Activated naive CD8-positive, alpha-beta T cell treated with anti-CD3 and anti-CD28 coated beads, Interleukin-2, amount 50 U/mL, for 24 hours (primary cell): ENCODE measurements at regions not wholly inside any gene's neighbourhood (a gene's known extent, or its start where the extent isn't known, plus 50 kb on each side); places are given as distances from the start of the nearest gene placed in this dataset.
"Not testable (repeated sequence)": the region's sequence is repeated elsewhere in the genome, so short reads cannot be mapped to it uniquely, and the experiment has no call there.

ENCODE experiments used
- ATAC-seq: fragments of 150-1000 bp; cut with Tn5 transposase; one replicate; pipeline ENCODE4 v1.10.0; 2021
- DNase-seq: peaks from one replicate; pipeline ENCODE4 v3.0.0; 2021
- H3K27ac Mint-ChIP-seq: one replicate; pipeline ENCODE4 v1.8.0; 2021; ENCODE audit warnings: mild to moderate bottlenecking, mixed read lengths
- H3K27me3 Mint-ChIP-seq: one replicate; pipeline ENCODE4 v1.8.0; 2021; ENCODE audit warnings: mixed read lengths
- H3K36me3 Mint-ChIP-seq: one replicate; pipeline ENCODE4 v1.8.0; 2021; ENCODE audit warnings: low read depth, mixed read lengths
- H3K4me1 Mint-ChIP-seq: one replicate; pipeline ENCODE4 v1.8.0; 2021; ENCODE audit warnings: mixed read lengths
- H3K4me3 Mint-ChIP-seq: one replicate; pipeline ENCODE4 v1.8.0; 2021; ENCODE audit warnings: mild to moderate bottlenecking, moderate library complexity, mixed read lengths
- H3K9me3 Mint-ChIP-seq: one replicate; pipeline ENCODE4 v1.8.0; 2021; ENCODE audit warnings: mixed read lengths

GRCh38 chrX:22800806-22801205, 199.0 kb upstream of the DDX53 start:
- Mint-ChIP-seq H3K9me3 (no peaks in the 10 kb centered on the region), H3K4me1 (no peaks in the 10 kb centered on the region), H3K27me3 (no peaks in the 10 kb centered on the region), H3K36me3 (no peaks in the 10 kb centered on the region), H3K4me3 (no peak overlapping the region), H3K27ac (no peak overlapping the region)
- ATAC-seq (no peak), DNase-seq (no peak)

DNA sequence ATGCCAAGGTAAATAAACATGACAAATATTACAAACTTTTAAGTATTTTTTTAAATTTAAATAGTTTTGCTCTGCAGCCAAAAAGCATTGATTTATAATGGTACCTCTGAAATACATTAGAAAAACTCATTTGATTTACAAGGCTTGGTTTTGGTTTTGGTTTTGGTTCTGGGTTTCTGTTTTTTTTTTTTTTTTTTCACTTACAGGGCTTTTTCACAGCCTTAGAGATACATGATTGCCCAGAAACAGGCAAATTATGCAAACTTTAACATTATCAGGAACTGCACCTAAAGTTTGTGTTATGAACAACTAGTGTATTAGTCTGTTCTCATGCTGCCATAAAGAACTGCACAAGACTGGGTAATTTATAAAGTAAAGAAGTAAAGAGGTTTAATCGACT, 196.4 kb upstream of the DDX53 start:
- DNase-seq (no peak), ATAC-seq (no peak)
- H3K4me1 Mint-ChIP-seq: no peaks in the 10 kb centered on the region
- no peaks in the 10 kb centered on the region for H3K9me3 Mint-ChIP-seq
- H3K27me3 Mint-ChIP-seq: no peaks in the 10 kb centered on the region
- no peaks in the 10 kb centered on the region for H3K36me3 Mint-ChIP-seq
- H3K27ac Mint-ChIP-seq: no peak overlapping the region
- H3K4me3 Mint-ChIP-seq: no peak overlapping the region

GRCh38 chrX:22810876-22811275, 188.9 kb upstream of the DDX53 start:
- Mint-ChIP-seq H3K36me3 (no peaks in the 10 kb centered on the region), H3K4me3 (no peak overlapping the region), H3K27ac (no peak overlapping the region), H3K9me3 (no peaks in the 10 kb centered on the region), H3K4me1 (no peaks in the 10 kb centered on the region), H3K27me3 (no peaks in the 10 kb centered on the region)
- DNase-seq (no peak), ATAC-seq (no peak)

DNA sequence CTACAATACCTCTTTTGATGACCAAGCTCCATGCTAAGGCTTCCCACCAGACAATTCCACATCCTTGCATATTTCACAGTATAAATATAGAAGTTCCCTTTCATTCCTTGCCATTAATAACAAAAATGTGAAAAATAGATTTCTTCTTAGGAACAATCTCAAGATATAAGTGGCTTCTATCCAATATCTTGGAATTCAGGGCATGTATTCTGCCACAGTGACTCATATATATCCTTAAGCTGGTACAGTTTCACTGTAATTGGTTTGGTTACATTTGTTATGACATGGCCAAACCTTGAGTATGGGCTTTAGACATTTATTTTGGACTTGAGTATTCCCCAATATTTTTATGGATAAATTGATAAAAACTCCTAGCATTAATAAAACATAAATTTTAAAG, 181.7 kb upstream of the DDX53 start:
- Mint-ChIP-seq H3K27ac (no peak overlapping the region), H3K27me3 (no peaks in the 10 kb centered on the region), H3K4me1 (no peaks in the 10 kb centered on the region), H3K9me3 (no peaks in the 10 kb centered on the region), H3K36me3 (no peaks in the 10 kb centered on the region), H3K4me3 (no peak overlapping the region)
- DNase-seq: no peak
- ATAC-seq: no peak

GRCh38 chrX:22855693-22856092, 144.1 kb upstream of the DDX53 start:
- peaks cover 8% of the 10 kb centered on the region for H3K9me3 Mint-ChIP-seq
- no peak for ATAC-seq
- no peak overlapping the region for H3K27ac Mint-ChIP-seq
- H3K4me1 Mint-ChIP-seq: no peaks in the 10 kb centered on the region
- no peak for DNase-seq
- H3K36me3 Mint-ChIP-seq: no peaks in the 10 kb centered on the region
- no peak overlapping the region for H3K4me3 Mint-ChIP-seq
- no peaks in the 10 kb centered on the region for H3K27me3 Mint-ChIP-seq

DNA sequence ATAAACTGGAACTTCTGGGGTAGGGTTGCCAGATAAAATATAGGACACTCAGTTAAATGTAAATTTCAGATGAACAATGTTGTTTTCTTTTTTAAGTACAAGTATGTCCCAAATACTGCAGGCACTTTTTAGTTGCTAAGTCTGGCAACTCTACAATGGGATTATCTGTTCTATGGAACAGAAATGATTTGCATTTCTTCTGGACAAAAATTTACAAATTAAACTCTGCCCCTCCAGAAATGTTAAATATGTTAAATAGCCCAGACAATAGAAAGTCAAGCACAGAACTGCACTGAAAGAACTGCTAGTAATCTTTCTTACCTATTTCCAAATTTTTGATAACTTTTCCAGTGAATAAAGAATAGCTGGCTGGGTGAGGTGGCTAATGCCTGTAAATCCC, 140.1 kb upstream of the DDX53 start:
- Mint-ChIP-seq H3K9me3 (no peaks in the 10 kb centered on the region), H3K4me3 (no peak overlapping the region), H3K27me3 (no peaks in the 10 kb centered on the region), H3K27ac (no peak overlapping the region), H3K36me3 (no peaks in the 10 kb centered on the region), H3K4me1 (no peaks in the 10 kb centered on the region)
- ATAC-seq (no peak), DNase-seq (no peak)

- ATAC-seq: not testable (repeated sequence)
These were observed 133.0 kb upstream of the DDX53 start for GRCh38 chrX:22866801-22867200.

GRCh38 chrX:22882543-22882942, 117.2 kb upstream of the DDX53 start:
- Mint-ChIP-seq H3K4me3 (no peak overlapping the region), H3K36me3 (no peaks in the 10 kb centered on the region), H3K27me3 (no peaks in the 10 kb centered on the region), H3K9me3 (no peaks in the 10 kb centered on the region), H3K27ac (no peak overlapping the region), H3K4me1 (no peaks in the 10 kb centered on the region)
- ATAC-seq (no peak), DNase-seq (no peak)

More at GRCh38 chrX:22866801-22867200, 133.0 kb upstream of the DDX53 start:
- H3K9me3 Mint-ChIP-seq, H3K4me3 Mint-ChIP-seq, H3K4me1 Mint-ChIP-seq, DNase-seq, H3K27ac Mint-ChIP-seq, H3K36me3 Mint-ChIP-seq, H3K27me3 Mint-ChIP-seq: not testable (repeated sequence)

DNA sequence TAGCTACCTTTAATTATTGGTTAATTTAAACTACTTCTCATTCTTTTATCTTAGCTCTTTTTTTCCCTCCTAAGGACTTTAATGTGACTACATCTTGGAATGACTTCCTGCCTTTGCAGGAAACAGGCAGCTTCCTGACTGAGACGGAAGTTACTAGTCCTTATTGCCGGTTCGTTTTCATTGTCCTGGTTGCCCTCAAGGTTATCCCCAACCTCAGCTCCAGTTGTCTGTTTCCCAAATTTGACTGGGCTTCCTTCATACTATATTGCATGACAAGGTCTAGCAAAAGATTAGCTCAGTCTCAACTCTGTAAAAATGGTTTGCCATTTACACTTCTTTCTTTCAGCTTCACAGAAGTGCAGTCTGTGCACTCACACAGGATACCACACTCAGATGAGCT, 109.9 kb upstream of the DDX53 start:
- ATAC-seq: no peak

DNA sequence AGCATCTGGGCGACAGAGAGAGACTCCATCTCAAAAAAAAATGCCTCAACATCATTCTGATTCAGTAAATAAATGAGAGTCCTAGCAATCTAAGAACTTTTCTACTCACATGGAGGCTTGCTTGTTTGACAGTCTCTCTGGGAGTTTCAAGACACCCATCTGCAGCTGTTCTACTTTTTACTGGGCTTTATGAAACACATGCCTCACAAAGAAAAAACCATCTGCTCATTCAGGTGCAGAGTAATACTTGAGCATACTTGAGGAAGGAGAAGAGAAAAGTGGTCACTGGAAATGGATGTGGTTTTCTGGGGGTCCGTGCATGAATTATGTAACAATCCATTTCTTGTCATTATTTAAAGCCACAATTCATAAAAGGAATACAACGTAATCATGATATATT, 87.1 kb upstream of the DDX53 start:
- no peaks in the 10 kb centered on the region for H3K36me3 Mint-ChIP-seq
- DNase-seq: no peak
- no peaks in the 10 kb centered on the region for H3K4me1 Mint-ChIP-seq
- H3K27me3 Mint-ChIP-seq: no peaks in the 10 kb centered on the region
- no peak overlapping the region for H3K4me3 Mint-ChIP-seq
- no peak overlapping the region for H3K27ac Mint-ChIP-seq
- H3K9me3 Mint-ChIP-seq: peaks cover 4% of the 10 kb centered on the region
- ATAC-seq: no peak

More for the DNA sequence above, 109.9 kb upstream of the DDX53 start:
- H3K4me1 Mint-ChIP-seq: no peaks in the 10 kb centered on the region
- H3K4me3 Mint-ChIP-seq: no peak overlapping the region
- no peak for DNase-seq
- H3K27me3 Mint-ChIP-seq: no peaks in the 10 kb centered on the region
- H3K27ac Mint-ChIP-seq: no peak overlapping the region
- H3K9me3 Mint-ChIP-seq: peaks cover 4% of the 10 kb centered on the region
- no peaks in the 10 kb centered on the region for H3K36me3 Mint-ChIP-seq

DNA sequence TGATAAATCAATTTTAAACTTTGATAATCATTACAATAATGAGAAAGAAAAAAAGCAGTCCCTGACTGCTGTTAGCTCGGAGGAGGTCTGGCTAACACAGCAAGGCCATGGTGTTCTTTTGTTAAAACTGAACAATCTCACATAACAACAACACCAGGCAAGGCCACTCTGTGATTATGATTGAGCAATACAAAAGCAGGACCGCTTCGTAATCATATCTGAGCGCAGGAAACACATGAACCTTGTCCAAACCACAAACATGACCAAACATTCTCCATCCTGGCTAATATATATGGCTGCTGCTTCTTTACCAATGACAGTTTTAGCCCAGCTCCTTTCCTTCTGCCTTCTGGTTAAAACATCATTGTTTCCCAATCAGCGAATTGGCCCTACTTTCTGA, 76.8 kb upstream of the DDX53 start:
- H3K9me3 Mint-ChIP-seq: no peaks in the 10 kb centered on the region

DNA sequence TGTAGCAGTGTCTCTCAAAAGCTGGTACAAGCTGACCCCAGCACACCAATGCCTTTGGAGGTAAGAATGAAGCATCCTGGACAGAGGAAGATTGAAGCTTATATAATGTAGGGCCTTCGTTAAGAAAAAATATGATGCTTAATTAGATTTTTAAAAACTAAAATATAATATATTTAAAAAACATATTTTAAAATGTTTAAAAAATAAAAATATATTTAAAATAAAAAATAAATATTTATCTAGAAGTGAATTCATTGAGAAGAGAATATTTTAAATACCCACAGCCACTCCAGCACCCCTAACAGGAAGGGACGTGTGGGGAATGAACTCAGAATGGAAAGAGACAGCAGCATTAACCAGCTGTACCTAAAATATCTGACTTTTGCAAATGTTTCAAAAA, 65.1 kb upstream of the DDX53 start:
- no peak overlapping the region for H3K4me3 Mint-ChIP-seq
- no peaks in the 10 kb centered on the region for H3K9me3 Mint-ChIP-seq
- H3K27ac Mint-ChIP-seq: no peak overlapping the region
- ATAC-seq (no peak), DNase-seq (no peak)
- H3K36me3 Mint-ChIP-seq: no peaks in the 10 kb centered on the region
- no peaks in the 10 kb centered on the region for H3K27me3 Mint-ChIP-seq
- H3K4me1 Mint-ChIP-seq: no peaks in the 10 kb centered on the region

More for the DNA sequence above, 76.8 kb upstream of the DDX53 start:
- H3K27me3 Mint-ChIP-seq: no peaks in the 10 kb centered on the region
- H3K27ac Mint-ChIP-seq: no peak overlapping the region
- H3K4me1 Mint-ChIP-seq: no peaks in the 10 kb centered on the region
- ATAC-seq: no peak
- no peak for DNase-seq
- no peak overlapping the region for H3K4me3 Mint-ChIP-seq
- H3K36me3 Mint-ChIP-seq: no peaks in the 10 kb centered on the region

GRCh38 chrX:22944945-22945344, 54.8 kb upstream of the DDX53 start:
- Mint-ChIP-seq H3K27ac (no peak overlapping the region), H3K4me1 (no peaks in the 10 kb centered on the region), H3K4me3 (no peak overlapping the region), H3K36me3 (no peaks in the 10 kb centered on the region), H3K9me3 (no peaks in the 10 kb centered on the region), H3K27me3 (no peaks in the 10 kb centered on the region)
- ATAC-seq: no peak
- no peak for DNase-seq
